Gastrocnemius medialis (tissue), 4 donors: ENCODE measurements at regions not wholly inside any gene's neighbourhood (a gene's known extent, or its start where the extent isn't known, plus 50 kb on each side); places are given as distances from the start of the nearest gene placed in this dataset.

Experiments used
- ATAC-seq, 2 donors: fragments of 150-250 bp; one replicate each; pipeline ENCODE4 v1.9.1; 2016
- DNase-seq, 2 donors: peaks; one replicate each; pipeline ENCODE4 v3.0.0-alpha.2; 2019
- H3K27ac ChIP-seq, 4 donors: fragments of 200-600 bp; sonication (generic); 1 replicate in 1 of 4; 2 replicates in 3 of 4; pipeline ENCODE4 v1.5.1; 2016 to 2018; ENCODE audit warnings: mild to moderate bottlenecking in 2 of 4, moderate library complexity in 1 of 4
- H3K27me3 ChIP-seq, 3 donors: fragments of 200-600 bp; sonication (generic) in 2 of 3; 1 replicate in 1 of 3; 2 replicates in 2 of 3; pipeline versions ENCODE4 v1.5.1 to v1.6.0; 2016 to 2019; ENCODE audit warnings: mild to moderate bottlenecking in 1 of 3, moderate library complexity in 1 of 3
- H3K36me3 ChIP-seq, 2 donors: fragments of 200-600 bp; sonication (generic) in 1 of 2; one replicate each; pipeline ENCODE4 v1.5.1; 2017 to 2018
- H3K4me1 ChIP-seq, 2 donors: fragments of 200-600 bp; sonication (generic) in 1 of 2; one replicate each; pipeline ENCODE4 v1.5.1; 2016 to 2017; ENCODE audit warnings: mild to moderate bottlenecking in 2 of 2
- H3K4me3 ChIP-seq, 4 donors: fragments of 200-600 bp; sonication (generic) in 3 of 4; 1 replicate in 1 of 4; 2 replicates in 3 of 4; pipeline ENCODE4 v1.5.1; 2016 to 2019; ENCODE audit warnings: mild to moderate bottlenecking in 2 of 4
- H3K9me3 ChIP-seq, 3 donors: fragments of 200-600 bp; sonication (generic) in 2 of 3; 1 replicate in 1 of 3; 2 replicates in 2 of 3; pipeline ENCODE4 v1.5.1; 2016 to 2019
- CTCF ChIP-seq, 5 experiments: fragments of 450-650 bp in 3 of 5; fragments of 200-600 bp in 2 of 5; sonication (generic) in 2 of 5; IDR thresholded peaks in 4 of 5; conservative IDR thresholded peaks in 1 of 5; 1 replicate in 4 of 5; 2 replicates in 1 of 5; pipeline ENCODE4 v1.5.1; 2016 to 2019; ENCODE audit warnings: antibody characterized with exemption in 5 of 5, mild to moderate bottlenecking in 3 of 5, moderate library complexity in 3 of 5
- POLR2A ChIP-seq, 2 donors: fragments of 450-650 bp; IDR thresholded peaks; one replicate each; pipeline ENCODE4 v1.6.1; 2017; ENCODE audit warnings: antibody characterized with exemption in 2 of 2, mild to moderate bottlenecking in 2 of 2, moderate library complexity in 2 of 2
- in situ Hi-C, 4 donors: fragments of 200-750 bp; cut with MboI; loops; one replicate each; pipeline versions ENCODE4 v1.15.0 to v1.8.0; 2017; ENCODE audit warnings: low sequenced_read_pairs in 4 of 4
- intact Hi-C: fragments of 100-400 bp; cut with DNase I; formaldehyde crosslinking; loops from one replicate; pipeline ENCODE4 v1.15.1; 2023; ENCODE audit warnings: low total_unique reads

- intact Hi-C loops = loop anchor here (1.0 to 5.0 kb wide), 3 partner anchors 191 to 711 kb away; no protein-coding TSS in a partner anchor
Measured at GRCh38 chr12:90253674-90254181, 545.1 kb upstream of the ATP2B1 start.

GRCh38 chr12:90253136-90253535 is 544.5 kb upstream of the ATP2B1 start:
- no peak overlapping the region for H3K4me3 ChIP-seq
- peak overlapping the region; percentile 75 to 88 (median 78) for H3K27ac ChIP-seq
- intact Hi-C loops (loop anchor here (5.0 kb wide), 2 partner anchors 191 to 711 kb away; no protein-coding TSS in a partner anchor), in situ Hi-C loops (no loop called here)
- H3K9me3 ChIP-seq = no peaks in the 10 kb centered on the region
- no peaks in the 10 kb centered on the region for H3K27me3 ChIP-seq
- DNase-seq = no peak
- TF ChIP-seq CTCF (IDR thresholded peaks at IDR 0.05 in 4 of 5, conservative IDR thresholded peaks at IDR 0.05 in 1 of 5) (no peak), POLR2A (IDR thresholded peaks at IDR 0.05) (no peak)
- peaks cover 40 to 52% of the 10 kb centered on the region in 2 donors for H3K4me1 ChIP-seq
- no peak for ATAC-seq
- no peaks in the 10 kb centered on the region for H3K36me3 ChIP-seq

More at GRCh38 chr12:90253674-90254181, 545.1 kb upstream of the ATP2B1 start:
- TF ChIP-seq POLR2A (IDR thresholded peaks at IDR 0.05) = no peak
- peak in 2 of 5 experiments; percentile 27 to 39 for TF ChIP-seq CTCF (IDR thresholded peaks at IDR 0.05 in 4 of 5, conservative IDR thresholded peaks at IDR 0.05 in 1 of 5)
- Histone ChIP-seq H3K36me3 (no peaks in the 10 kb centered on the region), H3K4me3 (no peak overlapping the region), H3K27ac (peak overlapping the region; percentile 75 to 88 (median 78)), H3K4me1 (peaks cover 40 to 52% of the 10 kb centered on the region in 2 donors), H3K27me3 (no peaks in the 10 kb centered on the region), H3K9me3 (no peaks in the 10 kb centered on the region)
- peak; percentile 94 to 96 for ATAC-seq
- peak; percentile 87 to 89 for DNase-seq
- in situ Hi-C loops = no loop called here

GRCh38 chr12:90250766-90251165 is 542.1 kb upstream of the ATP2B1 start:
- peak; percentile 23 to 46 for DNase-seq
- Histone ChIP-seq H3K9me3 (no peaks in the 10 kb centered on the region), H3K4me1 (peaks cover 40 to 52% of the 10 kb centered on the region in 2 donors), H3K4me3 (no peak overlapping the region), H3K27ac (peak overlapping the region; percentile 39 to 73 (median 56)), H3K27me3 (no peaks in the 10 kb centered on the region), H3K36me3 (no peaks in the 10 kb centered on the region)
- in situ Hi-C loops (no loop called here), intact Hi-C loops (loop anchor here (5.0 kb wide), 2 partner anchors 188 to 708 kb away; no protein-coding TSS in a partner anchor)
- ATAC-seq = peak; percentile 48 to 54
- TF ChIP-seq CTCF (IDR thresholded peaks at IDR 0.05 in 4 of 5, conservative IDR thresholded peaks at IDR 0.05 in 1 of 5) (no peak), POLR2A (IDR thresholded peaks at IDR 0.05) (no peak)

GRCh38 chr12:90250042-90250441 is 541.4 kb upstream of the ATP2B1 start:
- H3K36me3 ChIP-seq = no peaks in the 10 kb centered on the region
- in situ Hi-C loops (no loop called here), intact Hi-C loops (loop anchor here (5.0 kb wide), 2 partner anchors 188 to 708 kb away; no protein-coding TSS in a partner anchor)
- H3K27me3 ChIP-seq = no peaks in the 10 kb centered on the region
- no peak for ATAC-seq
- DNase-seq = no peak
- H3K4me3 ChIP-seq = no peak overlapping the region
- peak overlapping the region; percentile 39 to 73 (median 56) for H3K27ac ChIP-seq
- no peaks in the 10 kb centered on the region for H3K9me3 ChIP-seq
- no peak for TF ChIP-seq CTCF (IDR thresholded peaks at IDR 0.05 in 4 of 5, conservative IDR thresholded peaks at IDR 0.05 in 1 of 5)
- peaks cover 40 to 46% of the 10 kb centered on the region in 2 donors for H3K4me1 ChIP-seq
